Ovary (tissue), 7 donors: ENCODE measurements at regions not wholly inside any gene's neighbourhood (a gene's known extent, or its start where the extent isn't known, plus 50 kb on each side); places are given as distances from the start of the nearest gene placed in this dataset.

Experiments used
- DNase-seq, 5 donors: peaks; one replicate each; pipeline ENCODE4 v3.0.0-alpha.2; 2019 to 2020
- H3K27ac ChIP-seq, 2 donors: fragments of 200-600 bp; one replicate each; pipeline versions ENCODE4 v1.5.1 to v1.8.0; 2019 to 2022
- H3K27me3 ChIP-seq: fragments of 200-600 bp; one replicate; pipeline ENCODE4 v1.8.0; 2022
- H3K36me3 ChIP-seq: fragments of 200-600 bp; sonication (generic); one replicate; pipeline ENCODE4 v1.5.1; 2019
- H3K4me1 ChIP-seq: one replicate; pipeline ENCODE4 v1.8.1; 2013; ENCODE audit warnings: mild to moderate bottlenecking, moderate library complexity; ENCODE audit not compliant: insufficient read depth
- H3K4me3 ChIP-seq: fragments of 200-600 bp; sonication (generic); one replicate; pipeline ENCODE4 v1.5.1; 2017
- H3K9me3 ChIP-seq, 2 donors: fragments of 200-600 bp in 1 of 2; sonication (generic) in 1 of 2; one replicate each; pipeline versions ENCODE4 v1.5.1 to v1.8.1; 2013 to 2019; ENCODE audit warnings: mild to moderate bottlenecking in 1 of 2, moderate library complexity in 1 of 2
- CTCF ChIP-seq, 3 donors: fragments of 450-650 bp in 2 of 3; fragments of 200-600 bp in 1 of 3; IDR thresholded peaks; one replicate each; pipeline versions ENCODE4 v1.5.1 to v1.8.0; 2016 to 2022; ENCODE audit warnings: antibody characterized with exemption in 3 of 3, mild to moderate bottlenecking in 1 of 3
- EP300 ChIP-seq: sonication (generic); formaldehyde crosslinking; IDR thresholded peaks from one replicate; pipeline ENCODE4 v1.6.1; 2017; ENCODE audit warnings: antibody characterized with exemption
- POLR2A ChIP-seq: fragments of 450-650 bp; IDR thresholded peaks from one replicate; pipeline ENCODE4 v1.6.1; 2017; ENCODE audit warnings: antibody characterized with exemption, mild to moderate bottlenecking, moderate library complexity
- WGBS, 3 donors: extraction: QIAGEN DNeasy Blood & Tissue Kit in 1 of 3; methylation state at CpG; one replicate each; pipeline versions ENCODE4 v1.1.5 to v1.1.7; 2013 to 2017; 5-methylcytosine and 5-hydroxymethylcytosine counted together
- intact Hi-C, 4 donors: fragments of 100-400 bp; cut with DNase I; formaldehyde crosslinking; loops; one replicate each; pipeline versions ENCODE4 v1.11.0 to v1.15.1; 2022 to 2023
- donor health status: DM: no; HTN: no; CAD: no; lungs with moderate emphysema.
- donor health status: DM: no; HTN: no; CAD: no.
- donor health status: Bipolar disorder and iron deficiency.
- donor health status: DM: no; HTN: no; CAD: no.
- donor health status: DM: yes; HTN: yes; CAD: no.

DNA sequence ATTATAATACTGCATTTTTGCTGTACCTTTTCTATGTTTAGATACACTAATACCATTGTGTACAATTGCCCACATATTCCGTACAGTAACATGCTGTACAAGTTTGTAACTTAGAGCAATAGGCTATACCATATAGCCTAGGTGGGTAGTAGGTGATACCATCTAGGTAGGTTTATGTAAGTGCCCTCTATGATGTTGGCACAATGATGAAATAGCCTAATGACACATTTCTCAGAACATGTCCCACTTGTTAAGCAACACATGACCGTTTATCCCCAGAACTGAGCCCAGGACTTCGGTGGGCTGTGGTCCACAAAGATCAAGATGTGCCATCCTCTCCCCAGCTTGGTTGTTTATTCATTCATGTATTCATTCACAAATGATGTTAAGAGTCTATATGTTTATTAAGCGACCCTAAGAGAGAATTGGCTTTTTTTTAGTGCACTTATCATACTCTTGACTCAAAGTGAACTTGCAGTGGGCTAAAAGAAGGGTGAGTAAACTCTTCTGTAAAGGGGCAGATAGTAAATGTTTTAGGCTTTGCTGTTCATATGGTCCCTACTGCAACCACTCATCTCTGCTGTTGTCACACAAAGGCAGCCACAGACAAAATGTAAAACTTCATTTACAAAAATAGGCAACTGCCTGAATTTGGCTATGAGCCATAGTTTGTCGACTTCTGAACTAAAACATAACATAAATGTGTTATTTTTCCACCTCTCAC, 110.8 kb downstream of the NDUFA12 start:
- DNase-seq, result no peak
- intact Hi-C loops, result no loop called here
- no peaks in the 10 kb centered on the region for H3K9me3 ChIP-seq
- 73 to 85% (median 76%) methylated on average over 5 of the region's 5 CpGs for WGBS, 3 donors
- H3K27ac ChIP-seq, result no peak overlapping the region
- H3K27me3 ChIP-seq, result no peaks in the 10 kb centered on the region
- no peak overlapping the region for H3K4me3 ChIP-seq
- H3K4me1 ChIP-seq, result peaks cover 6% of the 10 kb centered on the region
- H3K36me3 ChIP-seq, result no peaks in the 10 kb centered on the region
- no peak for TF ChIP-seq POLR2A
- no peak for TF ChIP-seq CTCF (IDR thresholded peaks at IDR 0.05)
- TF ChIP-seq EP300, result no peak

DNA sequence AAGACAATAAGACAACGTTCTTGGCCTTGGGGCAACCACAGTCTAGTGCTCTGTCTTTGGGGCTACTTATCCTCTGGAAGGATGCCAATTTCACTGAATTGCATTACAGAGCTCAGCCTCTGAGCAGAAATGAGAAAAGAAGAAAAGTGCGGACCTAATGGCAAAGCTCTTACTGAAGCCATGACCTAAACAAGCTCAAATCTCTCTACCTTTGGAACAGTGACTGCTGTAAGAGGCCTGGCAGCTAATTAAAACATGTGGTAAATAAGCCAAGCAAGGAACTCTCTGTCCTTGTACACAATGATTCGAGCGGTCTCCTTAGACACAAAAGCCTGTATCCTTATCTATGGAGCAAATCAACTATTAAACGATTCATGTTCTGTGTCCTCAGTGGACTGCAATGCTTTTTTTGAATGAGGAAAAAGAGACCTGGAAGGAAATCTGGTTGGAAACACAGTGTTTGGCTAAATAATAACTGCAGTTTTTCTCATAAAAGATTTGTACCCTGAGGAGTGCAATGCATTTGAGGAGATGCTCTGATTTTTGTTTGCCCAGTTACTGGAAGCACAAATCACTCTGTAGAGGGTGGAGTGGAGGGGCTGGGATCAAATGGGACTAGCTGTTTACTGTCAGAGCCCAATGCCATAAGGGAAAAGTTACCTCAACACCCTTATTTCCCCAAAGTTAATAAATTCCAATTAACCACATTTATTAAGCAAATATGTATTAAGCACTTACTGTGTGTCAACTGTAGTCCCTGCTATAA, 113.9 kb downstream of the NDUFA12 start:
- Histone ChIP-seq H3K4me1 (peaks cover 6% of the 10 kb centered on the region), H3K36me3 (no peaks in the 10 kb centered on the region), H3K27me3 (no peaks in the 10 kb centered on the region), H3K4me3 (no peak overlapping the region), H3K9me3 (no peaks in the 10 kb centered on the region), H3K27ac (no peak overlapping the region)
- intact Hi-C loops, result no loop called here
- 24 to 44% (median 27%) methylated on average over 5 of the region's 5 CpGs for WGBS, 3 donors
- no peak for TF ChIP-seq EP300
- TF ChIP-seq CTCF (IDR thresholded peaks at IDR 0.05), result no peak
- no peak for TF ChIP-seq POLR2A
- no peak for DNase-seq

DNA sequence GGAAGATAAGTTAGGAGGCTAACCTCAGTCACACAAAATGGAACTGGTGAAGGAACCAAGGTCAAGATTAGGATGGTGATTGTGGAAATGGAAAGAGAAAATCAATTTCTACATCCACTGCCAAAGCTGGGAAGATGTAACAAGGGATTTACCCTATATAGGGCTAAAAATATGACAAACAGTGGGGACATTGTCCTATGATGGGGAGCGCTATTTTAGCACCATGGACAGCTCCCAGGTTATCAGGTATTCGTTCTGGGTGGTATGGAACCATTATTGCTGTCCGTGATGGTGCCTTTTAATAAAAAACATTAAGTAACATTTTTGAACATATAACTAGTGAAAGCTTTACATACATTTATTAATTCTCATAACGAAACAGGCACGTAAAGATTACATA, 124.0 kb downstream of the NDUFA12 start:
- Histone ChIP-seq H3K27ac (no peak overlapping the region), H3K4me1 (peaks cover 1% of the 10 kb centered on the region), H3K27me3 (no peaks in the 10 kb centered on the region), H3K4me3 (no peak overlapping the region), H3K36me3 (no peaks in the 10 kb centered on the region), H3K9me3 (no peaks in the 10 kb centered on the region)
- WGBS, 3 donors, result 61 to 72% (median 69%) methylated on average over 5 of the region's 5 CpGs
- intact Hi-C loops, result loop anchor here in 3 of 4 donors (5.0 to 10.0 kb wide), 5 partner anchors 95 to 735 kb away; partner anchors contain the start of gene PLXNC1 (in 1 of the 3)
- DNase-seq, result no peak
- no peak for TF ChIP-seq POLR2A
- no peak for TF ChIP-seq CTCF (IDR thresholded peaks at IDR 0.05)
- no peak for TF ChIP-seq EP300

GRCh38 chr12:94875525-94875924, 128.0 kb downstream of the NDUFA12 start:
- Histone ChIP-seq H3K4me3 (no peak overlapping the region), H3K36me3 (no peaks in the 10 kb centered on the region), H3K27me3 (no peaks in the 10 kb centered on the region), H3K27ac (no peak overlapping the region), H3K4me1 (peaks cover 3% of the 10 kb centered on the region), H3K9me3 (no peaks in the 10 kb centered on the region)
- DNase-seq, result peak in 1 of 5 donors; percentile 23
- peak in 1 of 3 donors; percentile 27 for TF ChIP-seq CTCF (IDR thresholded peaks at IDR 0.05)
- no peak for TF ChIP-seq POLR2A
- no peak for TF ChIP-seq EP300
- WGBS, 3 donors, result 29 to 38% (median 33%) methylated on average over 5 of the region's 5 CpGs
- intact Hi-C loops, result loop anchor here in 3 of 4 donors (5.0 to 10.0 kb wide), 5 partner anchors 91 to 731 kb away; partner anchors contain the start of gene PLXNC1 (in 1 of the 3)
